Liver (tissue), 3 donors: ENCODE measurements at regions not wholly inside any gene's neighbourhood (a gene's known extent, or its start where the extent isn't known, plus 50 kb on each side); places are given as distances from the start of the nearest gene placed in this dataset.

Experiments
- ATF3 ChIP-seq: IDR thresholded peaks from 2 replicates; pipeline ENCODE4 v1.6.1; 2016; ENCODE audit warnings: antibody characterized with exemption
- CTCF ChIP-seq: fragments of 150-350 bp; IDR thresholded peaks from 2 replicates; pipeline ENCODE4 v1.5.1; 2017; ENCODE audit warnings: improper control_type of control experiment, low read depth, low read length; ENCODE audit not compliant: missing input control
- JUND ChIP-seq, 2 donors: IDR thresholded peaks; 2 replicates each; pipeline ENCODE4 v1.6.1; 2016; ENCODE audit warnings: antibody characterized with exemption in 2 of 2
- MAX ChIP-seq: IDR thresholded peaks from 2 replicates; pipeline ENCODE4 v1.6.1; 2016; ENCODE audit warnings: antibody characterized with exemption
- SP1 ChIP-seq: IDR thresholded peaks from 2 replicates; pipeline ENCODE4 v1.6.1; 2018; ENCODE audit warnings: antibody characterized with exemption, mild to moderate bottlenecking
- TAF1 ChIP-seq: conservative IDR thresholded peaks from 2 replicates; pipeline ENCODE4 v1.6.1; 2016; ENCODE audit warnings: antibody characterized with exemption, mild to moderate bottlenecking
- donor health status: healthy.
- donor health status: healthy.

GRCh38 chr1:90835661-90836344 lies 118.7 kb upstream of the BARHL2 start:
- no peak for TF ChIP-seq CTCF
- TF ChIP-seq SP1, result no peak
- no peak for TF ChIP-seq ATF3
- TF ChIP-seq JUND (IDR thresholded peaks at IDR 0.05), result no peak
- no peak for TF ChIP-seq MAX
- TF ChIP-seq TAF1, result no peak
